Hepatocyte (in vitro differentiated cells): ENCODE measurements at regions not wholly inside any gene's neighbourhood (a gene's known extent, or its start where the extent isn't known, plus 50 kb on each side); places are given as distances from the start of the nearest gene placed in this dataset.

Source experiments
- EZH2 ChIP-seq: fragments of 200-600 bp; sonication (generic); IDR thresholded peaks from 2 replicates; pipeline ENCODE4 v1.6.1; 2016; ENCODE audit warnings: antibody characterized with exemption, mild to moderate bottlenecking, borderline replicate concordance
- EZH2phosphoT487 ChIP-seq: fragments of 200-600 bp; sonication (generic); IDR thresholded peaks from one replicate; pipeline ENCODE4 v1.6.1; 2018; ENCODE audit warnings: antibody characterized with exemption, mild to moderate bottlenecking, low read depth, moderate library complexity; ENCODE audit not compliant: unreplicated experiment, severe bottlenecking
- TF ChIP-seq, protein P1 (sequence below): fragments of 200-600 bp; sonication (generic); IDR thresholded peaks from 2 replicates; pipeline ENCODE4 v1.5.1; 2016; ENCODE audit warnings: antibody characterized with exemption, mild to moderate bottlenecking; ENCODE audit not compliant: poor library complexity

DNA sequence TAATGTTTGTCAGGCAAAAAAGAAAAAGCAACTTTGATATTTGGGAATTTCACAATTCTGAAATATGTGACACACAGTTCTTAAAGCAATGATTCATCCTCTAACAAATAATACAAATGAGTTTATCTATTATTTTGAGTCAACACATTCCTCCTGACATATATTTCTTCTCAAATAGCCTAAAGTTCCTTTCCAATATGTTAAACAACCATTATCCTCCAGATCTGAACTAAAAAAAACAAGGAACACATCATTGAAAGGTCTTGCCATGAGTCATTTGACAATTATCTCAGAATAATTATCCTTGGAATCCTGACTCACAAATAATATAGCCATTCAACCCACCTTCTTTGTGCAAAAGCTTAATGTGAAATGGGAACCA lies 208.7 kb upstream of the CDIN1 start:
- TF ChIP-seq, protein P1, sequence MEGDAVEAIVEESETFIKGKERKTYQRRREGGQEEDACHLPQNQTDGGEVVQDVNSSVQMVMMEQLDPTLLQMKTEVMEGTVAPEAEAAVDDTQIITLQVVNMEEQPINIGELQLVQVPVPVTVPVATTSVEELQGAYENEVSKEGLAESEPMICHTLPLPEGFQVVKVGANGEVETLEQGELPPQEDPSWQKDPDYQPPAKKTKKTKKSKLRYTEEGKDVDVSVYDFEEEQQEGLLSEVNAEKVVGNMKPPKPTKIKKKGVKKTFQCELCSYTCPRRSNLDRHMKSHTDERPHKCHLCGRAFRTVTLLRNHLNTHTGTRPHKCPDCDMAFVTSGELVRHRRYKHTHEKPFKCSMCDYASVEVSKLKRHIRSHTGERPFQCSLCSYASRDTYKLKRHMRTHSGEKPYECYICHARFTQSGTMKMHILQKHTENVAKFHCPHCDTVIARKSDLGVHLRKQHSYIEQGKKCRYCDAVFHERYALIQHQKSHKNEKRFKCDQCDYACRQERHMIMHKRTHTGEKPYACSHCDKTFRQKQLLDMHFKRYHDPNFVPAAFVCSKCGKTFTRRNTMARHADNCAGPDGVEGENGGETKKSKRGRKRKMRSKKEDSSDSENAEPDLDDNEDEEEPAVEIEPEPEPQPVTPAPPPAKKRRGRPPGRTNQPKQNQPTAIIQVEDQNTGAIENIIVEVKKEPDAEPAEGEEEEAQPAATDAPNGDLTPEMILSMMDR: no peak
- TF ChIP-seq EZH2phosphoT487 (no peak), EZH2 (no peak)
